ENCODE measurements at regions not wholly inside any gene's neighbourhood (a gene's known extent, or its start where the extent isn't known, plus 50 kb on each side); places are given as distances from the start of the nearest gene placed in this dataset.
A peak's percentile ranks its signal among the peaks of the same experiment; 100 is the strongest.

DNA sequence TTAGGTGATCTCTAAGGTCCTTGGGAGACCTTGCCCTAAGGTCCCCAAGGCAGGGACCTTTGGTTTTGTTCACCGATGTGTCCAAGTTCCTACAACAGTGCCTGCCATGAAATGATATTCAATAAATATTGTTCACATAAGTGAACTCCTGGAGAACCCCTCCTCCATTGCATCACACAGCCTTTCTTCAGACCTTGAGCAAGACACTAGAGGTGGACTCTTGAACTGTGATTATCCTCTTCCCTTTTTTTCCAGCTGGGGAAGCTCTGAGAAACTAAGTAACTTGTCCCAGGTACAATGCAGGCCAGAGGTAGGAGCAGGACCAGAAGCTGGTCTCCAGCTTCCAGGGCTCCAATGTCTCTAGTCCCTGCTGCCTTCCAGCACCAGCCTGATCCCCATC lies 76.6 kb upstream of the LMO1 start:
- no peak for DNase-seq (ENCODE audit: low read depth)

- no peak for DNase-seq (ENCODE audit: low read depth)
Measured at GRCh38 chr11:8339592-8340022, 75.9 kb upstream of the LMO1 start.

DNA sequence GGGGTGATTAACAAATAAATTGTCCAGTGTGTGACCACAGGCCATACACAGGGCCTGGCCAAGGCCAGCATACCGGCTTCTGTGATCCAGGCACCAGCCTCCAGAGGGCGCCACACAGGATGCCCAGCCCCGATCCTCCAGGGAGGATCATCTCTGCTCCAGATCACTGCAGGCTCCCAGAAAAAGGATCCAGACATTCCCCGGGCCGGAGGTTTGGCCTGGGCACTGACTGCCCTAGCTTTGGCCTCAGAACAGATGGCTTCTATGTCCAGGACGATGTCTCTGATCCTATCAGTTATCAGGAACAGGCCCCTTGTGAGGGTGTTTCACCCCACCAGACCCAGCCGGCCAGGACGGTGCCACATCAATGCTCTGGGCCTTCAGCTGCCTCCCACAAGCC lies 74.5 kb upstream of the LMO1 start:
- peak; percentile 35 for DNase-seq (ENCODE audit: low read depth)

- DNase-seq (ENCODE audit: low read depth) = no peak
Measured at GRCh38 chr11:8337130-8337795, 73.6 kb upstream of the LMO1 start.

DNA sequence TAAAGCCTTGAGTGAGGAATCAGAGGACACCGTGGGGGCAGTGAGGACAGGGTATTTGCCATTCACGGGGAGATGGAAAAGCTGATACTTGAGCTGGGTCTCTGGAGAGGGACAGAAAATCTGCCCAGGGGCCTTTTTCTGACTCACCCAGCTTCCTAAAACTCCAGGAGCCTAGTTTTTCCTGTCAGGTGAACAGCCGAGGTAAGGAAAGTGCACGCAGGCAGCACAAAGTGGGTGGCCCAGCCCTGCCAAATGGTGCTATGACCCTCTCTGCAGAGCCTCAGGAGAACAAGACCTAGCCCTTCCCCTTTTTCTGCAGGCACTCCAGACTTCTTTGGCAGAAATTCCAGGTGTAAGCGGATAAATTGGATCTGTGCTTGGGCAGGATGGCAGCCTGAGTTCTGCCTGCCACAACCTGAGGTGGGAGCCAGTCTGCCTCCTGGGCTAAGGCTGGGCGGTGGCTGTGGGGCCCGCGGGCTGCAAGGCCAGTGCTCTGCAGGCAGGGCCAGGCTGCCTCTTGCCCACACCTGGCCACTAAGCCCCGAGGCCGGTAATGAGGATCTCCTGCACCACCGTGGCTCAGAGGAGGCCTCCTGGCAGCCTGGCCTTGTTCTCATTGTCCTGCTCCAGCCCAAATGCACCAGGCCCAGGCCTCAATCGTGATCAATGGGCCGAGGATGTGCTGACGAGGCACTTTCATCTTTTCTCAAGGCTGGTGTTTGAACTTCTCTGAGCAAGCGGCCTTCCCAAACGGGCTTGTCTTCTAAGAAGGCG lies 72.9 kb upstream of the LMO1 start:
- DNase-seq (ENCODE audit: low read depth) = peak; percentile 36

GRCh38 chr11:8335683-8336082 lies 72.0 kb upstream of the LMO1 start:
- no peak for DNase-seq (ENCODE audit: low read depth)

- DNase-seq (ENCODE audit: low read depth) = no peak
Measured at GRCh38 chr11:8335186-8335585, 71.5 kb upstream of the LMO1 start.

- peak; percentile 76 for DNase-seq (ENCODE audit: low read depth)
Measured at GRCh38 chr11:8333811-8334401, 70.2 kb upstream of the LMO1 start.

DNA sequence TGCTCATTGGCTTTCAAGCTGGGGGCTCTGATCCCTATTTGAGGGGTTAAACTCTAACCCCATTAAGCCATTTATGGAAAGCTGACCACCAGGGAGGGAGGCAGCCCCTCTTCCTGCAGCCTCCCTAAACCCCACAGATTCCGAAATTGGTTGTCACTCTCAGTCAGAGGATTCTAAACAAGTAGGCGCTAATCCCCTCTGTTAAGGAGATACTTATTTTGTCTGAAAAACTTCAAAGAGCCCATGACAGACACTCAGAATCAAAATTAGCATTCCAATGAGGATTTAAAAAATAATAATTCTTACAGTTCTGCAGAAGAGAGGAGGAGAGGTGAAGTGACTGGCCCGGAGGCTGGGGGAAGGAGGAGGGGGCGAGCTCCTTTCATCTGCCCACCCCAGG lies 69.7 kb upstream of the LMO1 start:
- no peak for DNase-seq (ENCODE audit: low read depth)

- DNase-seq (ENCODE audit: low read depth) = no peak
Measured at GRCh38 chr11:8332891-8333290, 69.2 kb upstream of the LMO1 start.

DNA sequence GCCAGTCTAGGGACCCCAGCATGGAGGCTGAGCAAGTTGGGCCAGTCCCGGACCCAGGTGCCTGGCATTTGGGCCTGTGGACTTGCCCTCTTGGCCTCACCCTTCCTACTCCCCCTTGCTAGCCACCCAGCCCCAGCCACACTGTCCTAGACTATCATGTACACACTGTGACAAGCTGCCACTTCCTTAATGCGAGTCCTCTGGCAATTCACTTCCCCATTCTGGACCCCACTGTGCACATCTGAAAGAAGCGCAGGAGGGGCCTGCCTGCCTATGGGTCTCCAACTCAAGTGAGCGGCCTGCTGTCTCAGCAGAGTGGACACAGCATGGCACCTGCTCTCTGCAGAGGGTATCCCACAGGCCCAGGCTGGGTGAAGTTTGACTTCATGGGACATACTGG lies 68.5 kb upstream of the LMO1 start:
- no peak for DNase-seq (ENCODE audit: low read depth)

DNA sequence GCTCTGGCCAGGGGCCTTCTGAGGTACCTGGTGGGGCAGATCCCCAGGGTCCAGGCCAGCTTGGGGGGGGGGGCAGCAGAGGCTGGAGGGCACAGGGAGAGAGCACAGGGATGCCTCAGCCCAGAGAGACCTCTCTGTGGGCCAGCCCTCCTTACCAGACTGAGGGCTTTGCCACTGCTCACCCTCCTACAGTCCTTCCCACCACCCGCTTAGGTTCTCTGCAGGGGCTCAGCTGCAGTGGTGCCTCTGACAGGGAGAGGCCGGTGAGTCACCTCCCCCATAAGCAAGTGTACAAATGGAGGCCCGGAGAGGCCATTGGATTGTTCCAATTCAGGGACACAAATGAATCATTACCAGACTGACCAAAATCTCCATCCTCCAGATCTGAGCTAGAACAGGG lies 68.1 kb upstream of the LMO1 start:
- peak; percentile 66 for DNase-seq (ENCODE audit: low read depth)

DNA sequence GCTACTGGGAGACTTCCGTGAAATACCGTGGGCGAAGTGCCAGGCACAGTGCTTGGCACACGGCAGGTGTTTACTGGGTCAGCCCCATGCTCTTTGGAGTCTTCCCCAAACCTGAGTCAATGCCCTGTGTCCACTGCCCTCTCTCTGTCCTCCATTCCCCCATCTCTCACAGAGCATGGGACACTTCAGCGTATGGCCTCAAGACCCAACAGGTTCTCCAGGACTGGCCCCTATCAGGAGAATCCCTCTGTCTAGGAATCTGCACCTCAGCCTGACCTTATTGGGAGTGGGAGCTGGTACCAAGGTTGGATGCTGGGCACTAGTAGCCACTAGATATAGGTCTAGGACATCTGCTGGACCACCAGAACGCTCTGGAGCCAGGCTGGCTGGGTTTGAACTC lies 67.2 kb upstream of the LMO1 start:
- DNase-seq (ENCODE audit: low read depth) = no peak

- DNase-seq (ENCODE audit: low read depth) = no peak
Measured at GRCh38 chr11:8330404-8330803, 66.7 kb upstream of the LMO1 start.

- no peak for DNase-seq (ENCODE audit: low read depth)
Measured at GRCh38 chr11:8329847-8330361, 66.2 kb upstream of the LMO1 start.

DNA sequence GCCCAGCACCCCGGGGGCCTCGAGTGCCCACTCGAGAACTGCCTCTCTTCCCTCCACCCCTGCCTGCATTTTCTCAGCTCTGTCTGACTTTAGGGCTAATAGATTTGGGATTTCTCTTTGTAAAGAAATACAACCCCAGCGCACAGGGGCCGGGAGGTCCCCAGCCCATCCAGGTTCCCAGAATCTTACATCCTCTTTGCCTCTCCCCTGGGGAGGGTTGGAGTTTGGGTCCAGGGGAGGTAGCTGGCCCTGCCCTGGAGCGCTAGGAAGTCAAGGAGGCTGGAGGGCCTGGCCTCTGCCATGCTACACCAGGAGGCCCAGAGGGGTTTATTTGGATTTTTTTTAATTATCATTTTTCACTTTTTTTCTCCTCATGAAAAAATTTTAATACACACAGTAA lies 65.7 kb upstream of the LMO1 start:
- DNase-seq (ENCODE audit: low read depth) = no peak

GRCh38 chr11:8328848-8329330 lies 65.2 kb upstream of the LMO1 start:
- DNase-seq (ENCODE audit: low read depth) = peak; percentile 96

- DNase-seq (ENCODE audit: low read depth) = no peak
Measured at GRCh38 chr11:8328231-8328794, 64.6 kb upstream of the LMO1 start.

GRCh38 chr11:8327761-8328192 lies 64.1 kb upstream of the LMO1 start:
- DNase-seq (ENCODE audit: low read depth) = peak; percentile 27

- no peak for DNase-seq (ENCODE audit: low read depth)
Measured at GRCh38 chr11:8326337-8326736, 62.7 kb upstream of the LMO1 start.

GRCh38 chr11:8325591-8326304 lies 62.1 kb upstream of the LMO1 start:
- DNase-seq (ENCODE audit: low read depth) = no peak

Measured in M059J (cell line).